ENCODE measurements at regions not wholly inside any gene's neighbourhood (a gene's known extent, or its start where the extent isn't known, plus 50 kb on each side); places are given as distances from the start of the nearest gene placed in this dataset.

DNA sequence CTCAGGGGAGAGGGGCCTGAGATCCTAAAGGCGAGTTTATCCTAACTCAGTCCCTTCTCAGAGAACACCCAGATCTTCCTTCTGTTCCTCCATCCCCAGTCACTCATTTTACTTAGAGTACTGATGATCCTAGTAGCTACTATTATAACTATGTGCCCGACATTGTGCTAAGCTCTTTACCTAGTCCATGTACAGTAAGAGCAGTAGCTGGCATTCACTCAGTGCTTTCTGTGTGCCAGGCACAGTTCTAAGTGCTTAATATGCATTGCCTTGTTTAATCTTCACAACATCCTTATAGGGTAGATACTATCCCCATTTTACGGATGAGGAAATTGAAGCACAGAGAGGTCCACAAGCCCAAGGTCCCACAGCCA, 58.3 kb downstream of the FRMPD3 start:
- TF ChIP-seq, protein P1, sequence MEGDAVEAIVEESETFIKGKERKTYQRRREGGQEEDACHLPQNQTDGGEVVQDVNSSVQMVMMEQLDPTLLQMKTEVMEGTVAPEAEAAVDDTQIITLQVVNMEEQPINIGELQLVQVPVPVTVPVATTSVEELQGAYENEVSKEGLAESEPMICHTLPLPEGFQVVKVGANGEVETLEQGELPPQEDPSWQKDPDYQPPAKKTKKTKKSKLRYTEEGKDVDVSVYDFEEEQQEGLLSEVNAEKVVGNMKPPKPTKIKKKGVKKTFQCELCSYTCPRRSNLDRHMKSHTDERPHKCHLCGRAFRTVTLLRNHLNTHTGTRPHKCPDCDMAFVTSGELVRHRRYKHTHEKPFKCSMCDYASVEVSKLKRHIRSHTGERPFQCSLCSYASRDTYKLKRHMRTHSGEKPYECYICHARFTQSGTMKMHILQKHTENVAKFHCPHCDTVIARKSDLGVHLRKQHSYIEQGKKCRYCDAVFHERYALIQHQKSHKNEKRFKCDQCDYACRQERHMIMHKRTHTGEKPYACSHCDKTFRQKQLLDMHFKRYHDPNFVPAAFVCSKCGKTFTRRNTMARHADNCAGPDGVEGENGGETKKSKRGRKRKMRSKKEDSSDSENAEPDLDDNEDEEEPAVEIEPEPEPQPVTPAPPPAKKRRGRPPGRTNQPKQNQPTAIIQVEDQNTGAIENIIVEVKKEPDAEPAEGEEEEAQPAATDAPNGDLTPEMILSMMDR (IDR thresholded peaks at IDR 0.05), result no peak
- no peak for TF ChIP-seq POLR2A (IDR thresholded peaks at IDR 0.05)
